Gastroesophageal sphincter (tissue), 4 donors: ENCODE measurements at regions not wholly inside any gene's neighbourhood (a gene's known extent, or its start where the extent isn't known, plus 50 kb on each side); places are given as distances from the start of the nearest gene placed in this dataset.

ENCODE experiments used
- ATAC-seq: fragments of 150-250 bp; one replicate; pipeline ENCODE4 v1.9.1; 2016; ENCODE audit warnings: mild to moderate bottlenecking, moderate library complexity
- H3K27ac ChIP-seq, 4 donors: fragments of 200-600 bp; sonication (generic) in 3 of 4; 1 replicate in 3 of 4; 2 replicates in 1 of 4; pipeline ENCODE4 v1.5.1; 2016 to 2019
- H3K27me3 ChIP-seq: fragments of 200-600 bp; sonication (generic); one replicate; pipeline ENCODE4 v1.5.1; 2019
- H3K36me3 ChIP-seq, 2 donors: fragments of 200-600 bp; sonication (generic); one replicate each; pipeline ENCODE4 v1.5.1; 2019; ENCODE audit warnings: control low read depth in 1 of 2
- H3K4me1 ChIP-seq, 3 donors: fragments of 200-600 bp; sonication (generic); 1 replicate in 2 of 3; 2 replicates in 1 of 3; pipeline ENCODE4 v1.5.1; 2016 to 2019; ENCODE audit warnings: control low read depth in 2 of 3
- H3K4me3 ChIP-seq, 2 donors: fragments of 200-600 bp; sonication (generic); one replicate each; pipeline ENCODE4 v1.5.1; 2019; ENCODE audit warnings: mild to moderate bottlenecking in 1 of 2, moderate library complexity in 1 of 2
- H3K9me3 ChIP-seq, 3 donors: fragments of 200-600 bp; sonication (generic); one replicate each; pipeline ENCODE4 v1.5.1; 2017 to 2019; ENCODE audit warnings: control low read depth in 2 of 3
- CTCF ChIP-seq, 4 experiments: fragments of 200-600 bp in 2 of 4; fragments of 450-650 bp in 2 of 4; sonication (generic) in 1 of 4; IDR thresholded peaks; one replicate each; pipeline ENCODE4 v1.5.1; 2017 to 2019; ENCODE audit warnings: antibody characterized with exemption in 4 of 4, mild to moderate bottlenecking in 2 of 4, moderate library complexity in 2 of 4
- EP300 ChIP-seq: sonication (generic); formaldehyde crosslinking; IDR thresholded peaks from one replicate; pipeline ENCODE4 v1.6.1; 2017; ENCODE audit warnings: antibody characterized with exemption, mild to moderate bottlenecking
- POLR2A ChIP-seq, 2 donors: fragments of 450-650 bp; IDR thresholded peaks; one replicate each; pipeline ENCODE4 v1.6.1; 2017; ENCODE audit warnings: antibody characterized with exemption in 2 of 2, mild to moderate bottlenecking in 2 of 2, moderate library complexity in 1 of 2
- POLR2AphosphoS5 ChIP-seq: sonication (generic); formaldehyde crosslinking; IDR thresholded peaks from one replicate; pipeline ENCODE4 v1.6.1; 2017; ENCODE audit warnings: antibody characterized with exemption
- WGBS, 2 donors: methylation state at CpG; one replicate each; pipeline ENCODE4 v1.1.5; 2018; ENCODE audit warnings: low coverage in 1 of 2; 5-methylcytosine and 5-hydroxymethylcytosine counted together

DNA sequence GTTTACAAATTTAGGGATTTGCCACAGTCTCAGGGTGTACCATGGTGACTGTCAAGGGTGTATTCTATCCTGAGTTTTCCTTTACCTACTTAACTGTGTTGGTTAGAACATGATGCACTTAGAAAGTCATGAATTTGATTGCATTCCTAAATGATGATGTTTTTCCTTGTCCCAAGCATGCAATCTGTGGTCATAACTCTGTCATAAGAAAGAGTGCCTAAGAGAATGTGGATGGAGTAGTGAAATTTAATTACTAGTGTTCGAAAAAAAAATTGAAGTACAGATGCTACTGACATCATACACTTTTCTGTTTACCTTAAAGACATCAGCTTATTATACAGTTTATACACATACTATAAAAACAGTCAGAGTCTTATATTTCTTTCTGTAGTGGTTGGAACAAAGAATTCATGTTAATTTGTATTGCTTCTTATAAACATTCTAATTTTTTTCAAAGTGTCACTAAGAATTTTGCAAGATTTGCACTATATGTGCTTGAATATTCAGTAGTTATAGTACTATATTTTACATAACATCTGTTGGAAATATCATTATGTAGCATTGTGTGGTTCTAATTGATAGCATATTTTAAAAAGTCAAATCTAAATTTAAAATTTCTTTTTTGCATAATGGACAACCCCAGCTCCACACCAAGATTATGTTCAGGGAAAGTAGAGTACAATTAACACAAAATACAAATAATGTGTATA is 231.3 kb upstream of the KCNMB2 start:
- H3K27ac ChIP-seq: no peak overlapping the region
- TF ChIP-seq POLR2A (IDR thresholded peaks at IDR 0.05) (no peak), POLR2AphosphoS5 (no peak), EP300 (no peak), CTCF (IDR thresholded peaks at IDR 0.05) (no peak)
- no peak overlapping the region for H3K4me3 ChIP-seq
- no peaks in the 10 kb centered on the region for H3K36me3 ChIP-seq
- WGBS, 2 donors: 86 to 96% methylated on average over 1 of the region's 1 CpG
- H3K9me3 ChIP-seq: peaks cover 0 to 8% (median 0%) of the 10 kb centered on the region in 3 donors
- no peaks in the 10 kb centered on the region for H3K4me1 ChIP-seq
- no peaks in the 10 kb centered on the region for H3K27me3 ChIP-seq
- no peak for ATAC-seq

DNA sequence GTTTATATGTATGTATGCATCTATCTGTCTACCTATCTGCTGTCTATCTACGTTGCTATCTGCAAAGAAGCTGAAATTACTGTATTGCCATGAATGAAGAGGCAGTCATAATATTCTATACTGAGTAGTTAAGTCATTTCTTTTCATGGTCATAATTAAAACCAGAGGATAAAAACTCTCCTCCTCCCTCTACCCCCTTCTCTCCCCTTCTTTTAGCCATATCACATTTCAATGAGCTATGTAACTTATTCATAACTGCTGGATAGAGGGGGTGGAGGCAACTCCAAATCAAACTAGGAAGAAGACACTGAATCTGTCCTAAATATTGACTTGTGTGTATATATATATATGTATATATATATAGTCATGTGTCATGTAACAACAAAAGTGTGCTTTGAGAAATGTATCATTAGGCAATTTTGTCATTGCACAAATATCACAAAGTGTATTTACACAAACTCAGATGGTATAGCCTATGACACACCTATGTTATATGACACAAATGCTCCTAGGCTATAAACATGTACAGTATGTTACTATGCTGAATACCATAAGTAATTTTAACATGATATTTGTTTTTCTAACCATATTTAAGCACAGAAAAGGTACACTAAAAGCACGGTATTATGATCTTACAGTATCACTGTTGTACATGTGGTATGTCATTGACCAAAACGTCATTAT is 229.7 kb upstream of the KCNMB2 start:
- no peaks in the 10 kb centered on the region for H3K4me1 ChIP-seq

GRCh38 chr3:178308771-178309170 is 227.5 kb upstream of the KCNMB2 start:
- Histone ChIP-seq H3K4me3 (no peak overlapping the region), H3K27ac (no peak overlapping the region), H3K27me3 (no peaks in the 10 kb centered on the region), H3K36me3 (no peaks in the 10 kb centered on the region), H3K4me1 (no peaks in the 10 kb centered on the region), H3K9me3 (peaks cover 0 to 6% (median 0%) of the 10 kb centered on the region in 3 donors)
- 50 to 57% methylated on average over 1 to 2 of the region's 2 CpGs for WGBS, 2 donors
- no peak for TF ChIP-seq POLR2A (IDR thresholded peaks at IDR 0.05)
- TF ChIP-seq CTCF (IDR thresholded peaks at IDR 0.05): no peak
- no peak for TF ChIP-seq POLR2AphosphoS5
- TF ChIP-seq EP300: no peak
- ATAC-seq: no peak

More for the DNA sequence above, 229.7 kb upstream of the KCNMB2 start:
- ATAC-seq: no peak
- Histone ChIP-seq H3K27ac (no peak overlapping the region), H3K9me3 (peaks cover 0 to 8% (median 0%) of the 10 kb centered on the region in 3 donors), H3K4me3 (no peak overlapping the region), H3K36me3 (no peaks in the 10 kb centered on the region), H3K27me3 (no peaks in the 10 kb centered on the region)
- WGBS, 2 donors: 51 to 83% methylated on average over 2 to 3 of the region's 3 CpGs
- TF ChIP-seq POLR2AphosphoS5 (no peak), CTCF (IDR thresholded peaks at IDR 0.05) (no peak), EP300 (no peak), POLR2A (IDR thresholded peaks at IDR 0.05) (no peak)

- Histone ChIP-seq H3K36me3 (no peaks in the 10 kb centered on the region), H3K4me3 (no peak overlapping the region), H3K27ac (no peak overlapping the region), H3K27me3 (no peaks in the 10 kb centered on the region), H3K4me1 (no peaks in the 10 kb centered on the region), H3K9me3 (no peaks in the 10 kb centered on the region)
- ATAC-seq: no peak
- TF ChIP-seq EP300 (no peak), POLR2AphosphoS5 (no peak), CTCF (IDR thresholded peaks at IDR 0.05) (no peak), POLR2A (IDR thresholded peaks at IDR 0.05) (no peak)
Measured at GRCh38 chr3:178310949-178311348, 225.3 kb upstream of the KCNMB2 start.

DNA sequence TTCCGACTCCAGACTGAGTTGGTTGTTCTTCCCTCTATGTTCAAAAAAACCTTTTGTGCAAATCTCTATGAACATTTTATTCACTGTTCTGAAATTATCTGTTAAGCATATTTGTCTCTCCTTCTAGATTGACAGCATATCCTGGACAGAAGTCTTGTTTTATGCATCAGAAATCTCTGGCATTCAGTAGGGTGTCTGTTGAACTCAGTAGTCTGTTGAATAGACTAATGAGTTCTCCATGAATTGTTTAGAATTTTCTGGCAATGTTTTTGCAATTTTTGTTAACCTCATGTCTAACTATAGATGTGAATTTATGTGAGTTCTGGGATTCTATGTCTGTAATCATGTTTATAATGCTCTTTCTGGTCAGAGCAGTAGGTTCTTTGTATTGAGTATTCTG is 222.5 kb upstream of the KCNMB2 start:
- Histone ChIP-seq H3K4me1 (no peaks in the 10 kb centered on the region), H3K36me3 (no peaks in the 10 kb centered on the region), H3K4me3 (no peak overlapping the region), H3K27me3 (no peaks in the 10 kb centered on the region), H3K27ac (no peak overlapping the region), H3K9me3 (no peaks in the 10 kb centered on the region)
- no peak for ATAC-seq
- no peak for TF ChIP-seq EP300
- TF ChIP-seq POLR2AphosphoS5: no peak
- no peak for TF ChIP-seq CTCF (IDR thresholded peaks at IDR 0.05)
- TF ChIP-seq POLR2A (IDR thresholded peaks at IDR 0.05): no peak
- 94 to 100% methylated on average over 1 of the region's 1 CpG for WGBS, 2 donors
